Ramos (cell line): ENCODE measurements at regions not wholly inside any gene's neighbourhood (a gene's known extent, or its start where the extent isn't known, plus 50 kb on each side); places are given as distances from the start of the nearest gene placed in this dataset.

Source experiments
- in situ Hi-C: fragments of 300-500 bp; cut with MboI; formaldehyde crosslinking; loops from one replicate; pipeline ENCODE4 v1.14.3; 2022; ENCODE audit warnings: low sequenced_read_pairs; ENCODE audit not compliant: unreplicated experiment

GRCh38 chr1:60136395-60136794, 62.8 kb upstream of the C1orf87 start:
- in situ Hi-C loops: no loop called here

DNA sequence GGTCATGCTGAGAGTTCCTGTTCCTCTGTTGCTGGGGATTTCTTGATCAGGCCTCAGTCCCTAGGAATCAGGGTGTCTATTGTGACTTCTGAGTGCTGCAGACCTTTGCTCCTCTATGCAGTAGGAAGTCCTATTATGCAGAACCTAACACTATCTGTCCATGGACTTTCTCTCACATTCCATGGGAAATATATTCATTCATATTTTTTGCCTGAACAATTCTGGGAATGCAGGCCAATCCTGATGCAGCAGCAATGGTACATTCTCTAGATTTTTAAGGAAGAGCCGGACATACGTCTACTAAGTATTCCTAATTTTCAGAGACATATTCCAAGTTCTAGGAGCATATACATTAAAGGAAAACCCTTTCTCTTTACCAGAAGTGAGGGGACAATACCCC, 61.1 kb upstream of the C1orf87 start:
- in situ Hi-C loops: no loop called here

GRCh38 chr1:60133848-60134247, 60.3 kb upstream of the C1orf87 start:
- in situ Hi-C loops: no loop called here

- in situ Hi-C loops: no loop called here
Observed at GRCh38 chr1:60133000-60133673, 59.6 kb upstream of the C1orf87 start.

DNA sequence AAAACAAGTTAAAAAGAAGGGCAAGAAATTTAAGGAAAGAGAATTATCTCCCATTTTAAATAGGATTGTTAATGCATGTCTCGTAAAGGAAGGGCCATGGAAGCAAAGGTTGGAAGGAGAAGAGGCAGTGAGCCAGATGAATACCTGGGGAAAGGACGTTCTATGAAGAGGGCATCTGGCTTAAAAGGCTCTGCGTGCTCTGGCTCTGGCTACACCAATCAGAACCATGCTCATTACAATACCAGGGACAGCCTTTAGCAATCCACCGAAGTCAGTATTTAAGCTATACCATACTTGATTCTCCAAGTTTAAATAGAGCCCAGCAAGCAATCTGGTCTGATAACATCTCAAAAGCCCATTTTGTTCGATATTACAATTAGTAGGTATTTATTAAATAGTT, 58.5 kb upstream of the C1orf87 start:
- in situ Hi-C loops: no loop called here

DNA sequence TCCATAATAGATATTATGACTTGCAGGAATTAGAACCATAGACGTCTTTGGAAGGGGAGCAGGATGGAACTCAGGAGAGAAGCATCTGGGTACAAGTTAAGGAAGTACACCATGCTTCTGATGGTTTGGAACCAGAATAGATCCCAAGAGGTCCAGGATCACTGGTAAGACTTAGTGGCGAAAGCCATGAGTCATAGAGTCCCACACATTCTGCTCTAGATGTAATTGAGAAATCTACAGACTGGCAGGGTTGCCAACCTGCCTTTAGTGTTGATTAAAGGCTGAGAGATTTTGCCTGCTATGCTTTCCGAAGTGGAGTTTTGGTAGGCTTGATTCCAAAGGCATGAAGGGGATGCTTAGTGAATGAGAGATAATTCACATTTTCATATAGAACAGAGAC, 57.1 kb upstream of the C1orf87 start:
- in situ Hi-C loops: no loop called here

GRCh38 chr1:60129911-60130310, 56.3 kb upstream of the C1orf87 start:
- in situ Hi-C loops: no loop called here

- in situ Hi-C loops: no loop called here
Observed at GRCh38 chr1:60126723-60127122, 53.2 kb upstream of the C1orf87 start.
